ENCODE measurements at regions not wholly inside any gene's neighbourhood (a gene's known extent, or its start where the extent isn't known, plus 50 kb on each side); places are given as distances from the start of the nearest gene placed in this dataset.

GRCh38 chr4:14865031-14865366, 137.3 kb upstream of the CPEB2 start:
- no peak for DNase-seq

- no peak for DNase-seq
Measured at GRCh38 chr4:14865804-14866203, 136.5 kb upstream of the CPEB2 start.

- no peak for DNase-seq
Measured at GRCh38 chr4:14867847-14868246, 134.4 kb upstream of the CPEB2 start.

GRCh38 chr4:14868426-14869395, 133.6 kb upstream of the CPEB2 start:
- no peak for DNase-seq

DNA sequence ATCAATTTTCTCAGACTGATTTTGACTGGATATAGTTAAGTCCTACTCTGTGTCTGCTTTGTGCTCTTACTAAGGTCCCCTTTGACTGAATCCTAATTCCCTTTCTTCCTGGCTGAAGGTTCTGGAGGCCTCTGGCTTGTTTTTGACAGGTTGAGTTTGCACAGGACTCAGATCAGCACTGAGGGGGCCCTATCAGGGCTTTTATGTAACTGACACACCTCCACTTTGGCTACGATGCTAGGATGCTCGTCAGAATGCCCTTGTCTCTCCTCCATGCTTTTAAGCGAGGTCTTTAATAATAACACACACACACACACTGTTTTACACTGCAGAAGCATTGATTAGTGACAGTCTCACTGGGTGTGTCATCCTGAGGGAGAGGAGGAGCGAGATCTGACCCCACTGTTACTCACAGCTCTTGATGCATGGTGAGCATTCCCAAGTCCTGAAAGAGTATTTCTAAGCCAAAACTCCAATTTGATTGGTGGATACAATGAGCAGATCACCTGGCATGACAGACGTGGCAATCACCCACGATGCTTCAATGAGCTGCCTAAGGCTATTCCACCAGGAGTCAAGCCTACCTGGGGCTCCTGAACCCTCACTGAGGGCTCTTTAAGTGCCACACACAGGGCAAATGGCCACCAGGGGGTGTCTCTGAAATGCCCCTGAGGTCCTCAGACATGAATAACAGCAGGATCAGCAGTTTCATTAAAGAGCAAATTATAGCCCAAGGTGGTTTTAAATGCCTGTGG, 130.4 kb upstream of the CPEB2 start:
- DNase-seq = no peak

GRCh38 chr4:14874990-14875389, 127.3 kb upstream of the CPEB2 start:
- DNase-seq = no peak

GRCh38 chr4:14877246-14878225, 124.7 kb upstream of the CPEB2 start:
- no peak for DNase-seq

- no peak for DNase-seq
Measured at GRCh38 chr4:14878681-14879080, 123.6 kb upstream of the CPEB2 start.

DNA sequence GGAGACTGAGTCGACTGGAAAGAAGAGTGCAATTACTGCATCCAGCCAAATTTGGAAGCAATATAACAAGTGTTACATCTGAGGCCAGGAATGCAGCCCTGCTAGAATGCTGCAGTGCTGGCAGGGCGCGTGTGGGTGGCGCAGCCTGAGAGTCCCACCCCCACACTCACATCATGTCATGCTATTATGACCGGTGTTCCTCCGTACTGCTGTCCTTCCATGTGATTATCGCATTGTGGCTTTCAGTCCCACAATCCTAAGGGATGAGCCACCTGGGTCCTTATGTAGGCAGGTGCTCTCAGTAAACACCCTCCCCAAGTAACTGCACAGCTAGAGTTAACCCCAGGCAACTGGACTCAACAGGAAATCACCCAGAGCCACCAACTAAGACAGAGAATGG, 122.6 kb upstream of the CPEB2 start:
- peak; percentile 59 for DNase-seq

GRCh38 chr4:14880805-14881204, 121.5 kb upstream of the CPEB2 start:
- DNase-seq = no peak

- no peak for DNase-seq
Measured at GRCh38 chr4:14883166-14883565, 119.1 kb upstream of the CPEB2 start.

DNA sequence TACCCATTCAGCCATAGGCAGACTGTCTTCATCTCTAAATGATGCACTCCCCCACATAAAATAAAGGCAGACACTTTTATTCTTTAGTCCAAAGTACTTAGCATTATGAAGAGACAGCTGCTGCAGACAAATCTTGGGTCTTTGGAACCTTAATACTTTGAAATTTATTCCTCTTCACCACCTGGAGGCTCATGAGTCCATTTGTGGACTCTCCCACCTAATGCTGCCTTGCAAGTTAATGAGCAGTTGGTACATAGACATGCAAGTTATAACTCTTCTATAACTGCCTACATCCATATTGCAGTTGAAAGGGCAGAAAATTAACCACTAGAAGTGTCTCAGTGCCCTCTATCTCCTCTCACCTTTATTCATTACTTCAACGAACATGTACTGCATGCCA, 118.6 kb upstream of the CPEB2 start:
- no peak for DNase-seq

- no peak for DNase-seq
Measured at GRCh38 chr4:14887842-14888433, 114.3 kb upstream of the CPEB2 start.

DNA sequence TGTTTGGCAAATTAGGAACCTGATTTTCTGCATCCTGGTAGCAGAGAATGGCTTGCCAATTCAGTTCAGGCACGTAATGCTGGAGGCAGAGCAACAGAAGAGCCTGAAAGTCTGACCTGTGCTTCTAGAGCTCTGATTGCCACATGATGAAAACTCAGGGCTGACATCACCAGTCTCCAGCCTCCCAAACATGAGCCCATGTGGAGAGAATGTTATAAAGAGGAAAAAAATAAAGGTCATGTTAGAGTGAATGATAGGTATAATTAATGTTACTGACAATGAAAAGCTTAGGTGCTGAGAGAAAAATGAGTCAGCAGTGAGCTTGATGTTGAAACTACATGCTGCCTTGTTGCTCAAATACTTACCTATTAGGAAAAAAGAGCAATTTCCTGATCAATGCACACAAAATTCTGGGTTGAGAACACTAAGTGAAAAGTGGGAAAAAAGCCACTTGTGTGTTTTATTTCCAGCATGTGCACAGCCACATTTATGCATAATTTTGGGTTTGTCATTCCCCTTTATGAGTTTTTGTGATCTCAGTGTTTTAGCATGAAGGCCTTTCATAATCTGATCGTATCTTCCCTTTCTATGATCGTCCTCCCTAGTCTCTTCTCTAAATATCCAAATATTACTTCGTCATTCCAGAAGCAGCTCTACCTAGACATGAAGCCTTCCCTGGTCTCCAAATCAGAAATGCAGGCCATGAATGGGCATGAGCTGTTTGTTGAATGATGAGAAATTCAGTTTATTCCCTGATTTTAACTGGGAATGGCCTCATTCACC, 113.3 kb upstream of the CPEB2 start:
- no peak for DNase-seq

DNA sequence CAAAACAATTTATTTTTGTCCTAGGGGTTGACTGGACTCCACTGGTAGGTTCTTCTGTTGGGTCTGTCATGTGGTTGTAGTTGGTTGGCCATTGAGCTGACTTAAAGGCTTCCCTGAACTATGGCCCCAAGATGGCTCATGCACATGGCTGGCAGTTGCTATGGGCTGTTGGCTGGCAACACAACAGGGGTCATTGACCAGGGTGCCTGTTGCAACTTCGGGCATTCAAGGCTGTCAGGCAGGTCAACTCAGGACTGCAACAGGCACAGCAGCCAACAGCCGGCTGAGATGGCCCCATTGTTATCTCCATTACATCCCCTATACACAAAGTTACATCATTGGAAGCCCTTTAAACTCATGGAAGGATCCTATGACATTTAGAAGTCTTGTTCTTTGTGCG, 109.7 kb upstream of the CPEB2 start:
- no peak for DNase-seq

- no peak for DNase-seq
Measured at GRCh38 chr4:14893713-14894112, 108.6 kb upstream of the CPEB2 start.

DNA sequence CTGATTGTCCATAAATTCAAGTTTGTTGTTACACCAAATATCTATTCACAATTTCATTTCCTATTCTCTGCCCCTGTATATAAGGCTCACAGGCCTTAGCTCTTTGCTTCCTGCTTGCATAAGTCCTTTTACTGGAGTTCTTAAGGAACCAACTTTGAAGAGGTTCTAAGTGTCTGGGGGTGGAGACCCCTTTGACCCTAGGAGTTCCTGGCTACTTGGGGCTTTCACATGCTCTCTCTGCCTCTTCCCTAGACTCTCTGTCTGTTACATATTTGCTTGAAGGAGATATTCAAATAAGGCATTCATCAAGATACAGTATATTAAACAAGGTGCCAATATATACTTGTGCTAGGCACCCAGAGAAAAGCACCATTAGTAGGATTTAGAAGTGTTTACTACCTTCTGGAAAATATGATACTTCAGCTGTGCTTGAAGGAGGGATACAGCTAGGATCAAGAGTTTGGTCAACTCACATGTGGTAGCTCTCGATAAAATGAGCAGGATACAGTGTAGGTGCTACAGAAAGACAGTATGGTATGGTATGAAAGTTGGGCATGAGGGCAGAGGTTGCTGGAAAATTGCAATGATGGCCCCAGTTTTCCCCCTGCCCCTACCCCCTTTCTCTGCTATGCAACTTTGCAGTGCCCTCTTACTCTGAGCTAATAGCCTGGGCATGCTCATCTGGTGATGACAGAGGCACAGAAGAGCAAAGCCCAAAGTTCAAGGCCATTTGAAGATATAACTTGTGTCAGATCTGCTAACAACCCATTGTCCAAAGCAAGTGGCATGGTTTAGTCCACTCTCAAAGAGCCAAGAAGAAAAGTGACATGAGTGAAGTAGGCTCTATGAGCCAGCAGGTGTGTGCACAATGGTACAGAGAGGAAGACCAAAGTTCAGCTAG, 107.6 kb upstream of the CPEB2 start:
- DNase-seq = no peak

GRCh38 chr4:14896656-14897175, 105.6 kb upstream of the CPEB2 start:
- DNase-seq = no peak

DNA sequence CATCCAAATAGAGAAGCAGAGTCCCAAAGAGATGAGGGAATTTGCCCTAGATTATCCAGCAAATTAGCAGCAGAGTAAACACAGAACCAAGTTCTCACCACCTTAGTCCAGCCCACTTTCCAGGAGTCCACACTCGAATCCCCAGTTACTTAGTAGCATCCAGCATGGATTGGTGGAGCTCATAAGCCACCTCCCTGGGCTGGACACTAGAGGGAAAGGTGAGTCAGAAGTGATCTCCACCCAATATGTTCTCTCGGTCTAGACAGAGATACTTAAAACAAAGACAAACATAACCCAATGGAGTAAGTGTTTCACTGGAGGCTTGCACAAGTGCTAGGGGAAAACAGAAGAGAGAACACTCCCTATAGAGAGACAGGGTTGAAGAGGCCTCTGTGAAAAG, 105.1 kb upstream of the CPEB2 start:
- DNase-seq = no peak

DNA sequence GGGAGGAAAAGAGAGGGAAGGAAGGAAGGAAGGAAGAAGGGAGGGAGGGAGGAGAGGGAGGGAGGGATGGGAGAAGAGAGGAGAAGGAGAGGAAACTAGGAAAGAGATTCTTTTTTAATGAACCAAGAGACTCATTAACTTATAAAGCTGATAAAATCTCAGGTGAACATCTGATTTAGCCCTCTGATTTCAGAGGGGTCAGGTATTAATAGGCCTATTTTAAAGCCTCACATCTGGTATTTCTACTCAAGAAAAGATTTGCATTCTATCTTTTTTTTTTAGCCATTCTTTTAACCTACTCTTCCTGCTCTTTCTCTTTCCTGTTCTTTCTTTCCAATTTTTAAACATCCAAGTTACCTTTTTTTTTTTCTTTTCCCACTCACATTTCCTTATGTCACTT, 103.3 kb upstream of the CPEB2 start:
- DNase-seq = no peak
